ENCODE measurements at regions not wholly inside any gene's neighbourhood (a gene's known extent, or its start where the extent isn't known, plus 50 kb on each side); places are given as distances from the start of the nearest gene placed in this dataset.

GRCh38 chr9:95613670-95614069 lies 96.9 kb upstream of the PTCH1 start:
- Histone ChIP-seq H3K4me3 (replicated peaks in 1 of 2; ENCODE audit: low read depth in 1 of 2, low read length in 2 of 2) (no peak overlapping the region), H4K20me1 (ENCODE audit: insufficient read depth) (no peaks in the 10 kb centered on the region), H2AFZ (ENCODE audit: low read depth, low read length, poor library complexity, severe bottlenecking) (no peak overlapping the region), H3K36me3 (ENCODE audit: control insufficient read depth in 1 of 2, insufficient read depth in 2 of 2, low read length in 2 of 2) (no peaks in the 10 kb centered on the region), H3K9me3 (ENCODE audit: control insufficient read depth in 1 of 2, insufficient read depth in 1 of 2, low read depth in 1 of 2, low read length in 2 of 2) (no peaks in the 10 kb centered on the region), H3K27ac (ENCODE audit: low read depth, low read length) (no peak overlapping the region), H3K27me3 (ENCODE audit: insufficient read depth, low read length) (no peaks in the 10 kb centered on the region; the same call in 1 of the 2 replicates), H3K9me2 (ENCODE audit: insufficient read depth) (no peaks in the 10 kb centered on the region), H3K4me2 (ENCODE audit: low read length) (no peak overlapping the region), H3K4me1 (ENCODE audit: control insufficient read depth in 1 of 2, insufficient read depth in 2 of 2, low read length in 2 of 2) (no peaks in the 10 kb centered on the region), H3K9ac (ENCODE audit: low read length) (no peak overlapping the region), H3K79me2 (ENCODE audit: insufficient read depth, low read length) (no peaks in the 10 kb centered on the region)
- no TSS peak for BruUV-seq (replicated peaks)
- intact Hi-C loops (cut with micrococcal nuclease): no loop called here
- DNase-seq (ENCODE audit: low read depth, low spot score): no peak
- ChIA-PET CTCF (no interaction called here), RAD21 (ENCODE audit: low non-redundant PET in 1 of 2, low total read pairs in 2 of 2, uncharacterized antibody in 2 of 2, unreplicated experiment in 2 of 2) (no interaction called here), POLR2A (no interaction called here)
- TF ChIP-seq EZH2phosphoT487 (IDR thresholded peaks at IDR 0.05; ENCODE audit: borderline replicate concordance): no peak
- TF ChIP-seq SP1 (IDR thresholded peaks at IDR 0.05; ENCODE audit: low read depth): no peak
- TF ChIP-seq CBX3 (IDR thresholded peaks at IDR 0.05; ENCODE audit: low read depth): no peak
- TF ChIP-seq RAD21 (IDR thresholded peaks at IDR 0.05; ENCODE audit: low read depth): no peak
- no peak for TF ChIP-seq JUND (IDR thresholded peaks at IDR 0.05)
- TF ChIP-seq SIN3A (IDR thresholded peaks at IDR 0.05; ENCODE audit: low read depth): no peak
- no peak for ATAC-seq

GRCh38 chr9:95611354-95611753 lies 94.6 kb upstream of the PTCH1 start:
- Histone ChIP-seq H3K4me2 (ENCODE audit: low read length) (no peak overlapping the region), H4K20me1 (ENCODE audit: insufficient read depth) (no peaks in the 10 kb centered on the region), H3K4me1 (ENCODE audit: control insufficient read depth in 1 of 2, insufficient read depth in 2 of 2, low read length in 2 of 2) (no peaks in the 10 kb centered on the region), H3K9me2 (ENCODE audit: insufficient read depth) (no peaks in the 10 kb centered on the region), H3K9ac (ENCODE audit: low read length) (no peak overlapping the region), H3K79me2 (ENCODE audit: insufficient read depth, low read length) (no peaks in the 10 kb centered on the region), H3K36me3 (ENCODE audit: control insufficient read depth in 1 of 2, insufficient read depth in 2 of 2, low read length in 2 of 2) (no peaks in the 10 kb centered on the region), H2AFZ (ENCODE audit: low read depth, low read length, poor library complexity, severe bottlenecking) (no peak overlapping the region), H3K27ac (ENCODE audit: low read depth, low read length) (no peak overlapping the region), H3K4me3 (replicated peaks in 1 of 2; ENCODE audit: low read depth in 1 of 2, low read length in 2 of 2) (no peak overlapping the region), H3K27me3 (ENCODE audit: insufficient read depth, low read length) (no peaks in the 10 kb centered on the region; the same call in 1 of the 2 replicates), H3K9me3 (ENCODE audit: control insufficient read depth in 1 of 2, insufficient read depth in 1 of 2, low read depth in 1 of 2, low read length in 2 of 2) (no peaks in the 10 kb centered on the region)
- intact Hi-C loops (cut with micrococcal nuclease): no loop called here
- RAD21 ChIA-PET (ENCODE audit: low non-redundant PET in 1 of 2, low total read pairs in 2 of 2, uncharacterized antibody in 2 of 2, unreplicated experiment in 2 of 2): no interaction called here
- TF ChIP-seq CEBPB (IDR thresholded peaks at IDR 0.05; ENCODE audit: low read depth) (no peak), MAX (IDR thresholded peaks at IDR 0.05) (no peak), RAD21 (IDR thresholded peaks at IDR 0.05; ENCODE audit: low read depth) (no peak), ZBTB33 (IDR thresholded peaks at IDR 0.05; ENCODE audit: extremely low read depth, insufficient replicate concordance, low read length) (no peak), JUND (IDR thresholded peaks at IDR 0.05) (no peak), SP1 (IDR thresholded peaks at IDR 0.05; ENCODE audit: low read depth) (no peak), REST (IDR thresholded peaks at IDR 0.05; ENCODE audit: low read depth) (no peak), POLR2AphosphoS5 (IDR thresholded peaks at IDR 0.05; ENCODE audit: low read depth, low read length) (no peak), TCF7L2 (IDR thresholded peaks at IDR 0.05; ENCODE audit: borderline replicate concordance, extremely low read depth, insufficient read depth, insufficient read length) (no peak), SRF (IDR thresholded peaks at IDR 0.05; ENCODE audit: low read depth) (no peak)
- no peak for ATAC-seq
- CTCF ChIA-PET: no interaction called here
- BruUV-seq (replicated peaks): no TSS peak
- no peak for DNase-seq (ENCODE audit: low read depth, low spot score)
- POLR2A ChIA-PET: no interaction called here
